HG03354 (cell line): ENCODE measurements at regions not wholly inside any gene's neighbourhood (a gene's known extent, or its start where the extent isn't known, plus 50 kb on each side); places are given as distances from the start of the nearest gene placed in this dataset.
"Not testable (repeated sequence)": the region's sequence is repeated elsewhere in the genome, so short reads cannot be mapped to it uniquely, and the experiment has no call there.

Experiments used
- ATAC-seq: cut with Tn5 transposase; IDR thresholded peaks from one replicate; pipeline ENCODE4 v1.9.1; 2021; ENCODE audit warnings: mild to moderate bottlenecking; ENCODE audit not compliant: unreplicated experiment, poor library complexity, severe bottlenecking

DNA sequence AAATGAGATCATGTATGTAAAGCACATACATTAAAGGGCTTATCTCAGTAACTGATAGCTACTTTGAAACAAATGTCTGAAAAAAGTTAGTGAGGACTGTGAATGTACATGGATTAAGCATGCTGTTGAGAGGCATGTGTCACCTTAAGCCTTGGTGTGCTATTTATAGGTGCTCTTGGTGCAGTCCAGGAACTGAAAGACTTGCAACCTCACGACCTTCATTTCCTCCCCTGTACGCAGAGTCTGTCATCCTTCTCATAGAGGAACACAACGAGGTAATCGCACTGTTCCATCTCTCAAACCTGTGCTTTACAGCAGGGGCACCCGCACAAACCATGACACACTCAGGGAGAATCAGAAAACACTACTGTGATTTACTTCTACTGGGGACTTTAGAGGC lies 65.6 kb downstream of the UFM1 start:
- peak; percentile 96 for ATAC-seq

DNA sequence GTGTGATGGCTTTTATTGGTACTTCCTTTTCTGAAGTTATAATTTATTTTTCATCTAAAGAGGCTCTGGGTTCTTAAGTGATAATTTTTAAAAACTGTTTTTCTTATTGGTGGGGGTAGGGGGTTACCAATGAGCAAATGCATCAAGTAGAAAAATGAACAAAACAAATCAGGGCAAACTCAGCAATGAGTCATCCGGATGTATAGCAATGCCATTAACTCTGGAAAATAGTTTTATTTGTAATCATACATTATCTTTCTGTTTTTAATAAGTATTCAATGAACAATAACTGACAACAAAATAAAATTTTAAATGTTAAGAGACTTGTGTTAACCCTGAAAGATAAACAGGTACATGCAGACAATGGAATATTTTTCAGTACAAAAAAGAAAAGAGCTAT lies 67.6 kb downstream of the UFM1 start:
- ATAC-seq = no peak

DNA sequence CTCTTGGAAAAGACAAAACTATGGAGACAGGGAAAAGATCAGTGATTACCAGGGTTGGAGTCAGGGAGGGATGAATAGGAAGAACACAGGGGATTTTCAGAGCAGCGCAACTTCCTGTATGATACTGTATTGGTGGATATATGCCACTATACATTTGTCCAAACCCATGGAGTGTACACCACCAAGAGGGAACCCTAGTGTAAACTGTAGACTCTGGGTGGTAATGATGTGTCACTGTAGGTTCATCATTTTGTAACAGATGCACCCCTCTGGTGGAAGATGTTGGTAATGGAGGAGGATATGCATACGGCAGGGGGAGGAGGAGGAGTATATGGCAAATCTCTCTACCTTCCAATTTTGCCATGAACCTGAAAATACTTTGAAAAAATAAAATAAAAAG lies 68.1 kb downstream of the UFM1 start:
- ATAC-seq = peak; percentile 50

- no peak for ATAC-seq
These were observed 68.6 kb downstream of the UFM1 start for GRCh38 chr13:38418286-38418685.

DNA sequence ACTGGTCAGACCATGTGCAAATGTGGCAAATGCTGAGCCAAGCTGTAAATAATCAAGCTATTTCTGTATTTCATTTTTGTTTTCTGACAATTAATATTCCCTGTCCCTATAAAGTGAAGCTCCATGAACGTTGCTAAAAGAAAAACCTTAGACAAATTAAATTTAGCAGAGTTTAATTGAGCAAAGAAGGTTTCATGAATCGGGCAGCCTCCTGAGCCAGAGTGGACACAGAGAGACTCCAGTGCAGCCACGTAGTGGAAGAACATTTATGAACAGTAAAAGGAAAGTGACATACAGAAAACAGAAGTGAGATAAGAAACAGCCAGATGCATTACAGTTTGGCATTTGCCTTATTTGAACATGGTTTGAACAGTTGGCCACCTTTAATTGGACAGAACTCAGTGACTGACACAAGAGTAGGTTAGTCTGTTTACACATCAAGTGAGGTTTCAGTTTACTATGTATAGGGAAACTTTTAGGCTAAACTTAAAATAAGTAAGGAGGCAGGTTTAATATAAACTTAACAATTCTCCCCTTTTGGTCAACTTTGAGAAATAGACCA lies 69.7 kb downstream of the UFM1 start:
- ATAC-seq = peak; percentile 54

GRCh38 chr13:38421590-38422560 lies 72.2 kb downstream of the UFM1 start:
- ATAC-seq = no peak

GRCh38 chr13:38429916-38430315 lies 80.3 kb downstream of the UFM1 start:
- ATAC-seq = no peak

GRCh38 chr13:38430796-38431195 lies 81.1 kb downstream of the UFM1 start:
- no peak for ATAC-seq

DNA sequence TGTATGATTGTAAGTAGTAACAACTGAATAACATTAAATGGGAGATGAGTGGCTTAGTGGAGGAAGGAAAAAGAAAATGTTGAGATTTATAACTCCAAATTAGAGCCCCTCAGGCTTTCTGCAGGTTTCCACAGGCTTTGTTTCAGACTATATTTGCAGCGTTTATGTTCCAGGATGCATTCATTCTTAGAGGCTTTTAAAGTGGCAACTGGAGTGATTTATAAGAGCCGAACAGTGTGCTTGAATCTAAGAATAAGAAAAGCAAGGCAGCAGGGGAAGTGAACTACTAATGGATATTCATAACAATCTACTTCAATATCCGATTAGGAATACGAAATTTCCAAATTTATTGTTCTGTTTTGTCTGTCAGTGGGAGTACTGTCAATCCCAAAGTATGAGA lies 91.0 kb downstream of the UFM1 start:
- ATAC-seq = no peak

GRCh38 chr13:38444904-38445303 lies 95.3 kb downstream of the UFM1 start:
- no peak for ATAC-seq

- no peak for ATAC-seq
These were observed 103.0 kb downstream of the UFM1 start for GRCh38 chr13:38452656-38453055.

- no peak for ATAC-seq
These were observed 113.0 kb downstream of the UFM1 start for GRCh38 chr13:38462605-38463004.

GRCh38 chr13:38463048-38463447 lies 113.4 kb downstream of the UFM1 start:
- ATAC-seq = no peak

DNA sequence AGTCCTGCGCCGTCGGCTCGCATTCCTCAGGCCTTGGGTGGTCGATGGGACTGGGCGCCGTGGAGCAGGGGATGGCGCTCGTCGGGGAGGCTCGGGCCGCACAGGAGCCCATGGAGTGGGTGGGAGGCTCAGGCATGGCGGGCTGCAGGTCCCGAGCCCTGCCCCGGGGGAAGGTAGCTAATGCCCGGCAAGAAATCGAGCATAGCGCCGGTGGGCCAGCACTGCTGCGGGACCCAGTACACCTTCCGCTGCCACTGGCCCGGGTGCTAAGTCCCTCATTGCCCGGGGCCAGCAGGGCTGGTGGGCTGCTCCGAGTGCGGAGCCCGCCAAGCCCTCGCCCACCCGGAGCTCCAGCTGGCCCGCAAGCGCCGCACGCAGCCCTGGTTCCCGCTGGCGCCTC lies 122.8 kb downstream of the UFM1 start:
- not testable (repeated sequence) for ATAC-seq

DNA sequence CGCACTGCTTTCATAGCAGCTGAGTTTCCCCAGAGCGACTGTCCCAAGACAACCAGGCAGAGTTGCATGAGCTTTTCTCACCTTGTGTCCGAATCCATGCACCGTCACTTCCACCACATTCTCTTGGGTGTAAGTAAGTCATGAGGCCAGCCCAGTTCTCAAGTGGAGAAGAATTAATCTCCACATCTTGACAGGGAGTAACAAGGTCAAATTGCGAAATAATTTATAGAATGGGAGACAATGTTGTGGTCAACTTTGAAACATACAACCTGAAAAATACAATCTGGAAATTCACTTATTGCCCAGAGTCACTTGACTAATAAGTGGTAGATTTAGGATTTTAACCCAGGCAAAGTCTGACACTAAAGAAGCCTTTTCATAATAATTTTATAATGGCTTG lies 123.7 kb downstream of the UFM1 start:
- no peak for ATAC-seq

- ATAC-seq = no peak
These were observed 128.0 kb downstream of the UFM1 start for GRCh38 chr13:38477676-38478075.

- peak; percentile 67 for ATAC-seq
These were observed 134.0 kb downstream of the UFM1 start for GRCh38 chr13:38483623-38484022.

DNA sequence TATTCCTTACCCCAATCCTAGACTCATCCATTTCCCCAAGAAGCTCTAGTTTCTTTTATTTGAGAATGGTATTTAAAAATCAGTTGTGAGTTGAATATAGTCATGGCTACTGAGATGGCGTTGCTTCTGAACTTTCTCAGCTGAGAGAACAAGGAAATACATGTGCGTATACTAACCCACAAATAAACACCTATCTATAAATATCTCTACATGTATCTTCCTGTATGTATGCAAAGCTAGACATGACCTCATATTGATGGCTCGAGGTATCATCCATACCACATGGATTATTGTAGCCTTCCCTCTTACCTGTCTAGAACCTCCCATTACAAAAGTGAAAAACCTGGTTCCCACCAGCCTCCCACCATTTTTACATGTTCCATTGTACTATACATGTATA lies 141.0 kb downstream of the UFM1 start:
- ATAC-seq = no peak

- no peak for ATAC-seq
These were observed 144.8 kb downstream of the UFM1 start for GRCh38 chr13:38494445-38494844.

- ATAC-seq = no peak
These were observed 147.3 kb downstream of the UFM1 start for GRCh38 chr13:38496917-38497316.

- ATAC-seq = no peak
These were observed 148.6 kb downstream of the UFM1 start for GRCh38 chr13:38498271-38498670.
